ENCODE measurements at regions not wholly inside any gene's neighbourhood (a gene's known extent, or its start where the extent isn't known, plus 50 kb on each side); places are given as distances from the start of the nearest gene placed in this dataset.

- TF ChIP-seq CTCF (IDR thresholded peaks at IDR 0.05) (no peak), POLR2A (IDR thresholded peaks at IDR 0.05) (no peak)
These were observed 112.0 kb upstream of the CHRM3 start for GRCh38 chr1:239274242-239274830.
